GM12878 (cell line): ENCODE measurements at regions not wholly inside any gene's neighbourhood (a gene's known extent, or its start where the extent isn't known, plus 50 kb on each side); places are given as distances from the start of the nearest gene placed in this dataset.

Source experiments
- ATAC-seq: fragments of 200-7000 bp; cut with Tn5 transposase; 3 replicates; pipeline ENCODE4 v1.9.1; 2020; ENCODE audit warnings: mild to moderate bottlenecking, moderate library complexity
- BruUV-seq: library from RNA; stranded (reverse); fragments of 400-500 nt; replicated peaks from 2 replicates; lab custom pipeline; 2021; lab: Mats Ljungman, UMichigan
- CTCF ChIA-PET: fragments of 300-600 bp; sonication (Branson Sonifier 250); formaldehyde crosslinking; extraction: SDS; loops from one replicate; lab custom pipeline; 2021; ENCODE audit warnings: inconsistent platforms; lab: Yijun Ruan, JAX
- POLR2A ChIA-PET: fragments of 350-600 bp; formaldehyde crosslinking; extraction: SDS; loops from one replicate; lab custom pipeline; 2021; ENCODE audit warnings: inconsistent platforms; lab: Charles Lee
- RAD21 ChIA-PET: fragments of 300-600 bp; sonication (Branson Sonifier 250); formaldehyde crosslinking; loops from one replicate; lab custom pipeline; 2023; ENCODE audit warnings: antibody characterized with exemption; ENCODE audit not compliant: unreplicated experiment; lab: Charles Lee
- SMC1A ChIA-PET: fragments of 300-600 bp; sonication (Branson Sonifier 250); formaldehyde crosslinking; loops from one replicate; lab custom pipeline; 2023; ENCODE audit not compliant: unreplicated experiment, uncharacterized antibody; lab: Charles Lee
- DNase-seq: peaks from one replicate; pipeline ENCODE4 v3.0.0-alpha.2; 2011; ENCODE audit warnings: low read depth, low spot score
- FAIRE-seq: peaks from 3 replicates; lab custom pipeline; 2011; peaks lifted over from hg19 to GRCh38; lab: Jason Lieb, UNC
- H2AFZ ChIP-seq: 2 replicates; pipeline ENCODE4 v1.6.0; 2011; ENCODE audit warnings: low read depth, low read length, control low read depth; ENCODE audit not compliant: control insufficient read depth
- H3K27ac ChIP-seq: 2 replicates; pipeline ENCODE4 v1.5.1; 2011; ENCODE audit warnings: control low read depth; ENCODE audit not compliant: control insufficient read depth, insufficient read depth
- H3K27me3 ChIP-seq, 2 experiments: replicated peaks in 1 of 2; 2 replicates each; pipeline versions ENCODE4 v1.6.0 to v1.6.1; 2011; ENCODE audit warnings: low read length in 1 of 2; ENCODE audit not compliant: control insufficient read depth in 2 of 2, insufficient read depth in 2 of 2
- H3K36me3 ChIP-seq, 2 experiments: 2 replicates each; pipeline ENCODE4 v1.5.1; 2011; ENCODE audit warnings: low read length in 1 of 2; ENCODE audit not compliant: control insufficient read depth in 2 of 2, insufficient read depth in 2 of 2
- H3K4me1 ChIP-seq: 2 replicates; pipeline ENCODE4 v1.6.1; 2011; ENCODE audit warnings: mild to moderate bottlenecking, low read length, moderate library complexity, mixed read lengths; ENCODE audit not compliant: control insufficient read depth, insufficient read depth
- H3K4me2 ChIP-seq: 2 replicates; pipeline ENCODE4 v1.6.0; 2011; ENCODE audit warnings: control low read depth; ENCODE audit not compliant: control insufficient read depth, insufficient read depth
- H3K4me3 ChIP-seq: fragments of 200-600 bp; sonication (generic); 2 replicates; pipeline ENCODE4 v1.5.1; 2016
- H3K79me2 ChIP-seq: 2 replicates; pipeline ENCODE4 v1.6.0; 2011; ENCODE audit warnings: low read length; ENCODE audit not compliant: control insufficient read depth, insufficient read depth
- H3K9ac ChIP-seq: 2 replicates; pipeline ENCODE4 v1.8.0; 2011; ENCODE audit warnings: low read length, control low read depth, mixed read lengths; ENCODE audit not compliant: control insufficient read depth, insufficient read depth
- H3K9me3 ChIP-seq: replicated peaks from 3 replicates; pipeline ENCODE4 v1.5.1; 2011; ENCODE audit warnings: mild to moderate bottlenecking, low read length; ENCODE audit not compliant: control insufficient read depth, insufficient read depth
- H4K20me1 ChIP-seq: 2 replicates; pipeline ENCODE4 v1.6.0; 2011; ENCODE audit not compliant: control insufficient read depth, insufficient read depth
- CBFB ChIP-seq: IDR thresholded peaks from 2 replicates; pipeline ENCODE4 v1.6.1; 2016; ENCODE audit warnings: antibody characterized with exemption, low read depth
- CBX3 ChIP-seq: fragments of 200-600 bp; sonication (generic); IDR thresholded peaks from 2 replicates; pipeline ENCODE4 v1.6.1; 2016; ENCODE audit warnings: low read depth, borderline replicate concordance
- EZH2 ChIP-seq: IDR thresholded peaks from 2 replicates; pipeline ENCODE4 v1.6.1; 2012; ENCODE audit warnings: low read depth, mild to moderate bottlenecking, control low read depth, inconsistent platforms, low read length, borderline replicate concordance; ENCODE audit not compliant: control insufficient read depth
- JUNB ChIP-seq: IDR thresholded peaks from 2 replicates; pipeline ENCODE4 v1.6.1; 2016; ENCODE audit warnings: antibody characterized with exemption, mild to moderate bottlenecking
- MTA3 ChIP-seq: IDR thresholded peaks from 2 replicates; pipeline ENCODE4 v1.6.1; 2012; ENCODE audit warnings: low read length, inconsistent platforms, borderline replicate concordance
- NFYA ChIP-seq: IDR thresholded peaks from 2 replicates; pipeline ENCODE4 v1.6.1; 2011; ENCODE audit warnings: low read depth, mild to moderate bottlenecking, low read length, improper control_type of control experiment, borderline replicate concordance
- NR2C2 ChIP-seq: IDR thresholded peaks from 2 replicates; pipeline ENCODE4 v1.6.1; 2011; ENCODE audit warnings: borderline replicate concordance, low read depth; ENCODE audit not compliant: control insufficient read depth, insufficient read length
- RELA ChIP-seq: fragments of 450-650 bp; IDR thresholded peaks from 2 replicates; pipeline ENCODE4 v1.8.0; 2014; ENCODE audit warnings: borderline replicate concordance; ENCODE audit not compliant: partially characterized antibody
- SPI1 ChIP-seq: IDR thresholded peaks from 2 replicates; pipeline ENCODE4 v1.6.1; 2011; ENCODE audit warnings: low read depth, mild to moderate bottlenecking, low read length, moderate library complexity, borderline replicate concordance; ENCODE audit not compliant: insufficient read depth
- TCF7 ChIP-seq: IDR thresholded peaks from 2 replicates; pipeline ENCODE4 v1.6.1; 2014; ENCODE audit warnings: antibody characterized with exemption, borderline replicate concordance
- WGBS: methylation state at CpG from one replicate; pipeline ENCODE4 v1.1.6; 2016; ENCODE audit warnings: low lambda C conversion rate; ENCODE audit not compliant: insufficient replicate concordance, insufficient coverage; ENCODE audit errors: missing lambda C conversion rate; 5-methylcytosine and 5-hydroxymethylcytosine counted together
- in situ Hi-C: fragments of 300-500 bp; cut with MboI; formaldehyde crosslinking; loops from 9 replicates; pipeline ENCODE4 v1.14.3; 2018; ENCODE audit warnings: mixed read lengths
- intact Hi-C: fragments of 100-400 bp; cut with micrococcal nuclease; formaldehyde crosslinking; loops from one replicate; pipeline ENCODE4 v1.14.2; 2022; ENCODE audit not compliant: unreplicated experiment
- TF ChIP-seq, protein P1 (sequence below): fragments of 450-650 bp; IDR thresholded peaks from 2 replicates; pipeline ENCODE4 v1.6.1; 2017; ENCODE audit warnings: low read depth, mild to moderate bottlenecking, moderate library complexity
- TF ChIP-seq, protein P2 (sequence below): fragments of 450-650 bp; IDR thresholded peaks from 2 replicates; pipeline ENCODE4 v1.6.1; 2016; ENCODE audit warnings: mild to moderate bottlenecking

DNA sequence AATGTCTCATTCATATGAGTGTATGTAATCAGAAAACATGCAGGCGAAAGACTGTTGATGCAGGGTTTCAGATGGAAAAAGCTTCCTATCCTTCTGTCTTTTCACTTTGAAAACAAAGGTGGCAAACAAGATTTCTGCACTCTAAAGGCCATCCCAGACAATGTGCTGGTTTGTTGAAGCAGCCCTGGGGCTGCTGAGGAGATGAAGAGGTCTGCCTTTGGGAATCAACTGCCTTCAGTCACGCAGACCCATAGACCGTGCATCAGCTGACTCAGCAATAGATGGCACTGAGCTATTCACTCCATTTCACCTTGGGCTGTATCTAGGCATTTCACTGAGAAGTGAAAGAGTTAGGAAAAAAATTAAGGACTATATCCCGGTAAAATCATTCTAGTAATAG lies 60.5 kb upstream of the C5orf46 start:
- H4K20me1 ChIP-seq, result no peaks in the 10 kb centered on the region
- in situ Hi-C loops, result no loop called here
- RAD21 ChIA-PET, result no interaction called here
- H3K9ac ChIP-seq, result no peak overlapping the region
- SMC1A ChIA-PET, result interaction anchor here (1.9 kb wide), 1 partner anchor 16 kb away, joined by 4 read pairs; no protein-coding TSS in a partner anchor
- no peaks in the 10 kb centered on the region for H3K4me1 ChIP-seq
- H3K27me3 ChIP-seq, result no peaks in the 10 kb centered on the region
- ATAC-seq (no peak), DNase-seq (no peak), FAIRE-seq (no peak)
- WGBS, result 62% methylated on average over 4 of the region's 4 CpGs
- no peaks in the 10 kb centered on the region for H3K9me3 ChIP-seq
- no peak overlapping the region for H3K4me3 ChIP-seq
- H2AFZ ChIP-seq, result no peak overlapping the region
- no peak overlapping the region for H3K27ac ChIP-seq
- no peaks in the 10 kb centered on the region for H3K79me2 ChIP-seq
- CTCF ChIA-PET, result no interaction called here
- H3K4me2 ChIP-seq, result no peak overlapping the region
- intact Hi-C loops, result no loop called here
- POLR2A ChIA-PET, result no interaction called here
- no peak for TF ChIP-seq TCF7
- TF ChIP-seq RELA, result no peak
- TF ChIP-seq, protein P1, sequence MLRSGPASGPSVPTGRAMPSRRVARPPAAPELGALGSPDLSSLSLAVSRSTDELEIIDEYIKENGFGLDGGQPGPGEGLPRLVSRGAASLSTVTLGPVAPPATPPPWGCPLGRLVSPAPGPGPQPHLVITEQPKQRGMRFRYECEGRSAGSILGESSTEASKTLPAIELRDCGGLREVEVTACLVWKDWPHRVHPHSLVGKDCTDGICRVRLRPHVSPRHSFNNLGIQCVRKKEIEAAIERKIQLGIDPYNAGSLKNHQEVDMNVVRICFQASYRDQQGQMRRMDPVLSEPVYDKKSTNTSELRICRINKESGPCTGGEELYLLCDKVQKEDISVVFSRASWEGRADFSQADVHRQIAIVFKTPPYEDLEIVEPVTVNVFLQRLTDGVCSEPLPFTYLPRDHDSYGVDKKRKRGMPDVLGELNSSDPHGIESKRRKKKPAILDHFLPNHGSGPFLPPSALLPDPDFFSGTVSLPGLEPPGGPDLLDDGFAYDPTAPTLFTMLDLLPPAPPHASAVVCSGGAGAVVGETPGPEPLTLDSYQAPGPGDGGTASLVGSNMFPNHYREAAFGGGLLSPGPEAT, result no peak
- no peak for TF ChIP-seq CBFB
- no peak for TF ChIP-seq NR2C2
- TF ChIP-seq SPI1, result no peak
- no peaks in the 10 kb centered on the region for H3K36me3 ChIP-seq
- no TSS peak for BruUV-seq

DNA sequence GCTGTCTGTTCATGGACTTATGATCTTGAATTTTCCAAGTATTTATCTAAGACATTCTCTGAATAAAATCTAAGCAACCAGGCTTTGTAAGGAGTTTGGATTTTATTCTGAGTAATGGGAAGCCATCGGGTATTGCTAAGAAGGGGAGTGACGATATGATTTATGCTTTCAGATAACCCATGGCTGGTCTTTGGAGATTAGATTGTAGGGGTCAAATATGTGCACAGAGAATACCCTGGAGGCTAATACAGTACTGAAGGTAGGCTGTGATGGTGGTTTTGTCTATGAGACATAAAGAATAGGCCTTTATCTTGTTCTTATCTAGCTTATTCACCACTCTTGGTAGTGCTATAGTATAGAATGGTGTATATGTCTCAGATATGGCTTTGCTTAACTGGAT lies 60.0 kb upstream of the C5orf46 start:
- Histone ChIP-seq H3K27me3 (no peaks in the 10 kb centered on the region), H4K20me1 (no peaks in the 10 kb centered on the region), H3K9me3 (no peaks in the 10 kb centered on the region), H2AFZ (no peak overlapping the region), H3K79me2 (no peaks in the 10 kb centered on the region), H3K9ac (no peak overlapping the region), H3K4me2 (no peak overlapping the region), H3K4me1 (no peaks in the 10 kb centered on the region), H3K36me3 (no peaks in the 10 kb centered on the region), H3K4me3 (no peak overlapping the region), H3K27ac (no peak overlapping the region)
- BruUV-seq, result no TSS peak
- intact Hi-C loops, result no loop called here
- RAD21 ChIA-PET, result interaction anchor here (0.6 kb wide), 1 partner anchor 336 kb away, joined by 3 read pairs; no protein-coding TSS in a partner anchor
- POLR2A ChIA-PET, result no interaction called here
- CTCF ChIA-PET, result interaction anchor here (1.1 kb wide), 1 partner anchor 765 kb away, joined by 3 read pairs; no protein-coding TSS in a partner anchor
- WGBS, result 0% methylated on average over 2 of the region's 2 CpGs
- DNase-seq (no peak), FAIRE-seq (no peak), ATAC-seq (no peak)
- SMC1A ChIA-PET, result interaction anchor here (1.9 kb wide), 1 partner anchor 16 kb away, joined by 4 read pairs; no protein-coding TSS in a partner anchor
- TF ChIP-seq JUNB (no peak), NFYA (no peak), EZH2 (no peak), MTA3 (no peak), CBX3 (no peak)
- TF ChIP-seq, protein P2, sequence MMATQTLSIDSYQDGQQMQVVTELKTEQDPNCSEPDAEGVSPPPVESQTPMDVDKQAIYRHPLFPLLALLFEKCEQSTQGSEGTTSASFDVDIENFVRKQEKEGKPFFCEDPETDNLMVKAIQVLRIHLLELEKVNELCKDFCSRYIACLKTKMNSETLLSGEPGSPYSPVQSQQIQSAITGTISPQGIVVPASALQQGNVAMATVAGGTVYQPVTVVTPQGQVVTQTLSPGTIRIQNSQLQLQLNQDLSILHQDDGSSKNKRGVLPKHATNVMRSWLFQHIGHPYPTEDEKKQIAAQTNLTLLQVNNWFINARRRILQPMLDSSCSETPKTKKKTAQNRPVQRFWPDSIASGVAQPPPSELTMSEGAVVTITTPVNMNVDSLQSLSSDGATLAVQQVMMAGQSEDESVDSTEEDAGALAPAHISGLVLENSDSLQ, result no peak
- in situ Hi-C loops, result no loop called here
